Superior temporal gyrus (tissue), 1 donor: ENCODE measurements at regions not wholly inside any gene's neighbourhood (a gene's known extent, or its start where the extent isn't known, plus 50 kb on each side); places are given as distances from the start of the nearest gene placed in this dataset.
"Not testable (repeated sequence)": the region's sequence is repeated elsewhere in the genome, so short reads cannot be mapped to it uniquely, and the experiment has no call there.

Source experiments
- DNase-seq: peaks from one replicate; pipeline ENCODE4 v3.0.0-alpha.2; 2016; ENCODE audit errors: extremely low spot score

- DNase-seq, result no peak
Measured at GRCh38 chr6:776528-776931, 83.6 kb upstream of the EXOC2 start.

- no peak for DNase-seq
Measured at GRCh38 chr6:775863-776262, 82.9 kb upstream of the EXOC2 start.

DNA sequence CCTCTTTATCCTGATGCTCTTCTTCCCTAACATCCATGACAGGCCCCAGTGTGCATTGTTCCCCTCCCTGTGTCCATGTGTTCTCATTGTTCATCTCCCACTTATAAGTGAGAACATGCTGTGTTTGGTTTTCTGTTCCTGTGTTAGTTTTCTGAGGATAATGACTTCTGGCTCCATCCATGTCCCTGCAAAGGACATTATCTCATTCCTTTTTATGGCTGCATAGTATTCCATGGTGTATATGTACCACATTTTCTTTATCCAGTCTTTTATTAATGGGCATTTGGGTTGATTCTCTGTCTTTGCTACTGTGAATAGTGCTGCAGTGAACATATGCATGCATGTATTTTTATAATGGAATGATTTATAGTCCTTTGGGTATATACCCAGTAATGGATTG is 78.7 kb upstream of the EXOC2 start:
- not testable (repeated sequence) for DNase-seq

DNA sequence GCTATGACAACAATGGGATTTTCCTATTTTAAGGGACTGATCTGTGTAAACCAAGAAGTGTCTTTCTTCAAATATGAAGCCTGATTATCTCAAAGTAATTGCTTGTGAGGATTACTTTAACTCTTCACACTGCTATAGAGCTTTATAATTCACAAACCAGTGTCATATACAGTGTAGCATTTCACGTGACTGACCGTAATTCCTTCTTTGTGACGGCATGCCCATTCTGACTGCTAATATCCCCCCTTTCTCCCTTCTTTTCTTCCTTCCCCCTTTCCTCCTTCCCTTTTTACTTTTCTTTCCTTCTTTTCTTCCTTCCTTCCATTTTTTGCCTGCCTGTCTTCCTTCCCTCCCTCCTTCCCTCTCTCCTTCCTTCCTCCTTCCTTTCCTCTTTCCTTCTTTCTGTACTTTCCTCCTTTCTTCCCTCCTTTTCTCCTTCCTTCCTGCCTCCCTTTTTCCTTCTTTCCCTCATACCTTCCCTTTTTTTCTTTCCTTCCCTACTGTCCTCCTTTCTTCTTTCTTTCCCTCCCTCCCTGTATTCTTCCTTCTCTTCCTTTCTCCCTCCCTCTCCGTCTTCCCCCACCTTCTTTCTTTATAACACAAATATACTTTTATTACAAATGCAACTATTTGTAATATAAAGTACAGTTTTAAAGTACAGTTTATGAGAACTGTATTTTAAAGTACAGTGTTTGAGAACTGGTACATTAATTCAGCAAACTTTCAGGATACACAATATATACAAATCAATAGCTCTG is 75.0 kb upstream of the EXOC2 start:
- no peak for DNase-seq

GRCh38 chr6:766625-767024 is 73.7 kb upstream of the EXOC2 start:
- DNase-seq, result no peak

DNA sequence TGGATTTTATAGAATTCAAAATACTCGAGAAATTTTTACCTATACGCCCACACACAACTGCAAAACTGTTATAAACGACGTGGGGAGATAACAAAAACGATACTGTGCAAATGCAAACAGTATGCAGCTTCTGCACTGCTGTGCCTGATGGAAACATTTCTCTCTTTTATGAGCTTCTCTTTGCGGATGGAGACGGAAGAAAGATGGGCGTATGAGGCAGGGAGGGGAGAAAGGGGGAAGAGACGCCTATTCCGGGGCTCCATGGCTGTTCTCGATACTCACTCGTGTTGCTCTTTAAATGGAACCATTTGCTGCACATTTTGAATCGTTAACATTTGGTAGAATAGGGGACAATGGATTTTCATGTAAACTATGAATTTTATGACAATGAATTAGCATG is 69.1 kb upstream of the EXOC2 start:
- DNase-seq, result no peak

DNA sequence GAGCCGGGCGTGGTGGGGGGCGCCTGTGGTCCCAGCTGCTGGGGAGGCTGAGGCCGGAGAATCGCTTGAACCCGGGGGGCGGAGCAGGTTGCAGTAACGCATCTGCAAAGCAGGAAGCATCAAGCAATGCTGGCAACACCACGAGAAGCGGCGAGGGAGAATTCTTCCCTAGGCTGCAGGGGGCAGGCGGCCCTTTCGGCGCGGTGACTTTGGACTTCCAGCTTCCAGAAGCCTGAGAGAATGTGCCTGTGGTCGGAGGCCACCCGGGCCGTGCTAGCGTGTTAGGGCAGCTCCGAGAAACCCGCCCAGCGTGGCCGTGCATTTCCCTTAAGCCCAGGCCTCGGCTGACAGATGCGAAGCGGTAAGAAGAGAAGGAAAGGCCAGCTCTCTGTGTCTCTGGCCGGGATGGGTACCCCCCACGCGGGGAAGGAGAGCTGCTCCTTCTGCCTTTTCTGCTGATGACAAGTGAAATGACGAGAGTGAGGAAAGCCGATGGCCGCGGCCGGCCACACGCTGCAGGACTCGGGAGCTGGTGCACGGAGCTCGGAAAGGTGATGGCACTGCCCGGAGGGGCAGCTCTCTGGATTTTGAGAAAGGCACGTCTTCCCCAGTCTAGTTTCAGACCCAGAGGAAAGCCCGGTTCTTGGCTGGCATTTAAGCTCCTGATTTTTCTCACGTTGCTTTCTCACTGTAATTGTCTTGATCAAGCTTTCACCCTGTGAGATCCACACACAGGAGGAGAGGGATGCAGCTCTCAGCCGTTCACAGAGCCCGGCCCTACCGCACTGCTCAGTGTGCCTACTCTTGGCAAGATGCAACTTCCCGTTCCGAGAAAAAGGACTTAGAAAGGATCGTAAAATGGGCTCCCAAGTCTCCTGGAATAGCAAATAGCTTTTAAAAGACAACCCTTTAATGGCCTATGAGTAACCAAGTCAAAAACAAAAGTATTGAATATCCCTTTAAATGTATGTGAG is 68.3 kb upstream of the EXOC2 start:
- DNase-seq, result peak; percentile 17

DNA sequence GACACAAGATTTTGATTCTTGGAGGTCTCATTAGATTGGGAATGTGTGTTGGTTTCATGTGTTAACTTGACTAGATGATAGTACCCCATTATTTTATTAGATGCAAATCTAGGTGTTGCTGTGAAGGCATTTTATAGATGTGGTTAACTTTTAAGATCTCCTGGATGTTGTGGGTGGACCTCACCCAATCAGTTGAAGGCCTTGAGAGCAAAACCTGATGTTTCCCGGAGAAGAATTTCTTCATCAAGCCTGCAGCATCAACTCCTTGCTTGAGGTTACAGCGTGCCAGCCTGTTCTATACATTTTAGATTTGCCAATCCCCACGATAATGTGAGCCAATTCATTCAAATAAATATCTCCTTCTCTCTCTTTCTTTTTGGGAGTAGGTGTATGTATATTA is 66.8 kb upstream of the EXOC2 start:
- no peak for DNase-seq

DNA sequence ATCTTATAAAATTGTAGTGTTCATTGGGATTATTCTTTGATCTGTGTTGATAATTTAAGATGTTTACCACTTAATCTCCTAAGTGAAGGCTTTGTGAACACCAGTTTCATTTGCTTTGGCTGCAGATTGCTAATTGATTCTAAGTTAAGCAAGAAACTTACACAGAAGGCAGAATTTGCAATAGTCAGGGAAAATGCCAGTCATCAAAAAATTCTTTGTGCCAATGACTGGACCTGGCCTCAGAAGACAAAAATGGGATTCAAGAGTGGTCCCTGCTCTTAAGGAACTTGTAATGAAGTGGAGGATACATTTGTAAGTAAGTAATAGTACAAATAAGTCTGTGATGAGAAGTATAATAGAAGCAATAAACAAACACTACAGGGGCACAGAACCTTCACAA is 63.3 kb upstream of the EXOC2 start:
- DNase-seq, result no peak

DNA sequence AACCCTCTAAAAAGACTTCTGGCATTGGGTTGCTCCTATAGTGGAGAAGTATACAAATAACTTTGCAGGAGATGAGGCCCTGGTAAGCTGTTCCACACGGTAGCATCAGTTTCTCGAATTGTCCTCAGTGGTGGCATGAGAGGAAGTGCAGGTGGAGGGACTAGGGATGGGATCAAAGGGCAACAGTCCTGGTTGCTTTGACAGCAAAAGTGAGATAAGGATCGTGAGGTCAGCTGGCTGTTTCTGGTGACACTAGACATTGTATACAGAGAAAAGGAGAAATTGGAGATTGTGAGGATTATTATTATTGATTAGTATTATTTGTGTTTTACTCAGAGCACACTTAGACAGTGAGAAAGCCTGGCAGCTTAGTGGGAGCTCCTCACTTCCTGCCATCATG is 61.3 kb upstream of the EXOC2 start:
- no peak for DNase-seq

GRCh38 chr6:753486-753885 is 60.5 kb upstream of the EXOC2 start:
- DNase-seq, result no peak

- no peak for DNase-seq
Measured at GRCh38 chr6:752438-752837, 59.5 kb upstream of the EXOC2 start.

- no peak for DNase-seq
Measured at GRCh38 chr6:751765-752164, 58.8 kb upstream of the EXOC2 start.

GRCh38 chr6:747921-748320 is 55.0 kb upstream of the EXOC2 start:
- DNase-seq, result no peak

- no peak for DNase-seq
Measured at GRCh38 chr6:747028-747427, 54.1 kb upstream of the EXOC2 start.

- DNase-seq, result no peak
Measured at GRCh38 chr6:744666-745353, 51.9 kb upstream of the EXOC2 start.

- no peak for DNase-seq
Measured at GRCh38 chr6:743320-744096, 50.6 kb upstream of the EXOC2 start.
